GM12865 (cell line): ENCODE measurements at regions not wholly inside any gene's neighbourhood (a gene's known extent, or its start where the extent isn't known, plus 50 kb on each side); places are given as distances from the start of the nearest gene placed in this dataset.
"Not testable (repeated sequence)": the region's sequence is repeated elsewhere in the genome, so short reads cannot be mapped to it uniquely, and the experiment has no call there.

Experiments used
- DNase-seq: peaks from one replicate; pipeline ENCODE4 v3.0.0; 2010; ENCODE audit warnings: low read depth
- H3K4me3 ChIP-seq: 2 replicates; pipeline ENCODE4 v1.5.1; 2011; ENCODE audit warnings: mild to moderate bottlenecking, low read depth, low read length, control low read depth
- CTCF ChIP-seq: IDR thresholded peaks from 2 replicates; pipeline ENCODE4 v1.5.1; 2011; ENCODE audit warnings: low read length, control low read depth, low read depth, inconsistent platforms; ENCODE audit not compliant: insufficient read depth; ENCODE audit errors: missing control alignments

- H3K4me3 ChIP-seq = no peak overlapping the region
- no peak for TF ChIP-seq CTCF
- no peak for DNase-seq
Observed at GRCh38 chr5:162573758-162574157, 506.2 kb downstream of the GABRG2 start.

DNA sequence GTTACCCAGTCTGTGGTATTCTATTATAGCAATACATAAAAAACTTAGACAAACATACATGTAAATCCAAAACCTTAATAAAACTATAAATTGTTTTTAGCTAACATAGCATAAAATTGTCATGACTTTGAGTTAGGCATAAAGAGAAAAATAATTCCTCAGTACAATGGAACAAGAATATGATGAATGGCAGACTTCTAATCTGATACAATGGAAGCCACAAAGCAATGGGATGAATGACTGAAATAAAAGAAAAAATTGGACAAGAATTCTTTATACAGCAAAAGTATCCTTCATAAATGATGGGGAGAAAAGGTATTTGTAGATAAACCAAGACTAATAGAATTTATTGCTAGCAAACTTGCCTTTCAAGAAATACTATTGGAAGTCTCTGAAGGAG lies 524.2 kb downstream of the GABRG2 start:
- no peak for DNase-seq
- H3K4me3 ChIP-seq = no peak overlapping the region
- no peak for TF ChIP-seq CTCF

DNA sequence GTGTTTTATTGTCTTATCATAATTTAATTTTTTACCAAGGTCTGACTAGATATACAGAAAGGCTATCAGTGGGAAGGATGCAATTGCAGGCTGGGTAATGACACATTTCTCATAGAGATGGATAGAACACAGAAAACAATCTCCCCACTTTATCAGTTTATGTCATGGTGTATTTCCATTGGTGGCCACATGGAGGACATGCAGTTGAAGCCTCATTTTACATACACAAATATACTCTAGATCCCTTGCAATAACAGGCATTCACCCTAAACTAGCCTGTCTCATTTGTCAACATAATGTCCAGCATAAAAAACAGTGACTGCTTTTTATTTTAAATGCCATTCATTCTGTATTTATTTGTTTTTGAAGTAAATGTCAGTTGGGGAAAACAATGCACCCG lies 526.3 kb downstream of the GABRG2 start:
- peak; percentile 33 for TF ChIP-seq CTCF
- DNase-seq = peak; percentile 2
- no peak overlapping the region for H3K4me3 ChIP-seq

DNA sequence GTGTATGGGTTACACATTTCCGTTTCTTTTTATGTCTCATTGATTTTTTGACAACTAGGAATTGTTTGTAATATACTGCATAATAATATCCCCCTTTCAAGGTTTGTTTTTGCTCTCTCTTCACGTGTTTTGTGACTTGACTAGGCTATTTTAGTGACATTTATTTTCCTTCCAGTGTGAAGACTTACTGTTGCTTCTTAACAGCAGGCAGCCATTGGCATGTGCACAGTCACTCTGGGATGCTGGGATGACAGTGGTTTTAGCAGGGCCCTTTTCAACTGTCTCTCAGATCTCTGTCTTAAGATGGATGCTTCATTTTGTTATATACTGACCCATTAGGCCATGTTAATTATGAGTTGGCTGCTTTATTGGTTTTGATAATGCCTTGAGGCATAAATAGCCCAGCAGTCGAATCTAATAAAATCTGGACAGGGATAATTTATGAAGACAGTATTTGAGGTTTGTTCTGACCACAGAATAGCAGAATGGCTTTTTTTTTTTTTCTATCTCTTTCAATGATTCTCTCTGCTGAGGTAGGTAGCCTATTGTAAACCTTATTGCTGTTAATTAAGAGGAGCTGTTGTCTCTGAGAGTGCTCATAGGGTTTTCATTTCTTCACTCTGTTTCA lies 536.0 kb downstream of the GABRG2 start:
- H3K4me3 ChIP-seq = no peak overlapping the region
- no peak for DNase-seq
- TF ChIP-seq CTCF = no peak

DNA sequence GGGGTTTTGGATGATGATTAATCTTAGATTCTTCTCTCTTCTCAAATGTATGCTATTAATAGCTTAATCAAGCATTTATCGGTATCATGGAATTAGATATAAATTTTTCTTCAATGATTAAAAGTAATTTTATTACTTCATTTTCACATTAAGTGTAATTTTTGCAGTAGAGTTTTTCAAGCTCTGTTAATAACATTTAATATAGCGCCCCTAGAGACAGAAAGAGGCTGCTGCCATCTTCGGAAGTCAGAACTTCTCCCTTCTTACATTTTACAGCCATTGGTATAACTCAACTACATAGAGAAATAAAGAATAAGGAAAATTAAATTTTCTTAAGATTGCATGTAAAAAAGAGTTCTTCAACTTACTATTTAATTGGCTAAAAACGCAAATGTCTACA lies 540.3 kb downstream of the GABRG2 start:
- peak; percentile 13 for TF ChIP-seq CTCF
- H3K4me3 ChIP-seq = no peak overlapping the region
- no peak for DNase-seq

- H3K4me3 ChIP-seq, DNase-seq: not testable (repeated sequence)
Observed at GRCh38 chr5:162621726-162622263, 554.2 kb downstream of the GABRG2 start.

DNA sequence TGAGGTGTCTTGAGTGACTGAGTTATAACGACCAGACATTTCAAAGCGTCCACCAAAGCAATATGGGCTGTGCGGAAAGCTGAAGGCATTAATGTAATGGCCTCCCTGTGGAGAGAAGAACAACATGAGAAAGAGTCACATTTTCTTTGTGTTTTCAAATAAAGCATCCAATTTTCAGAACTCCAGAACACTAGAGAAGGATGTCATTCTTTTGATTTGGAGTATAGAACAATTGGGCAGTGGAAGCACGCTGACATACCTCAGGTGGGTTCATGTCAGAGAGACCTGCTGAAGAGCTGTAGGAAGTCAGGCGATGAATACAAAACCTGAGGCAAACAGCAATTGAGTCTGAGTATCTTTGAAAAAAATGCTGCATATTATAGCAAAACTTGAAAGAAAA lies 556.5 kb downstream of the GABRG2 start:
- H3K4me3 ChIP-seq = no peak overlapping the region
- TF ChIP-seq CTCF = no peak
- DNase-seq = no peak
